ENCODE measurements at regions not wholly inside any gene's neighbourhood (a gene's known extent, or its start where the extent isn't known, plus 50 kb on each side); places are given as distances from the start of the nearest gene placed in this dataset.

DNA sequence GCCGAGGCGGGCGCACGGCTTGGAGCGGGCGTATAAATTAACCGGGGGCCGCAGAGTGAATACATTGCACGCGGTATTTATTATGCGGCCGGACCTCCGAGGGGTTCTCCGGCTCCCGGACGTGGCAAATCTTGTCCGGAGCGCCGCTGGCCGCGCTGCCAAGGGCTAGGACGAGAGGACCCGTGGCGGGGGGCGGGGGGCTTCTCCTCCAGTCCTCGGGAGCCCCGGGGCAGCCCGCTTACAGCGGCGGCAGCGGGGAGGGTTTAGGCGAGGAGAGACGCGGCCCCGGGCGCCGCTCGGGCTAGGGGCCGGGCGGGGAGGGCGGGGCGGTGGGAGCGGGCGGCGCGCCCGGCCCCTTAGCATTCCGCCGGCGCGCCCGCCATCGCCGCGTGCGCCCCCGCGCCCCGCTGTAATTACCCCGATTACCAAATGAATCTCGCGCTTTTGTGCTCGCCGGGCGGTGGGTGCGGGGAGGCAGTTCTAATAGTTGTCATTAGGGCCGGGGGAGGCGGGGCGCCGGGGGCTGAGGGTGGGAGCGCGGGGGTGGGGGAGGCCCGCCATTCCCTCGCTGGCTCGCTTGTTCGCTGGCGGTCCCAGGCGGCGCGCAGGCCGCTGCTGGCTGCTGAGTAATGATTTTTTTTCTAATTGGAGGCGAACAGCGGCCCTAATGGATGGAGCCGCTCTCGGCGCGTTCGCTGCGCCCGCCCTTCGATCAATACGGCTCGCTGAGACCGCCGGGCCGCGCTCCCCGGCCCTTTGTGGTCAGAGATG, 276.6 kb downstream of the BCOR start:
- Histone ChIP-seq H3K9me3 (ENCODE audit: control insufficient read depth, low read length) (no peaks in the 10 kb centered on the region), H3K27ac (ENCODE audit: insufficient read depth, low read length, poor library complexity, severe bottlenecking) (no peak overlapping the region), H3K4me1 (ENCODE audit: control insufficient read depth, insufficient read depth, low read length, poor library complexity, severe bottlenecking) (peaks cover 4% of the 10 kb centered on the region), H3K27me3 (replicated peaks; ENCODE audit: control insufficient read depth, insufficient read depth, low read length, poor library complexity, severe bottlenecking) (no peaks in the 10 kb centered on the region), H3K36me3 (ENCODE audit: control insufficient read depth, insufficient read depth, low read length) (no peaks in the 10 kb centered on the region), H3K4me3 (ENCODE audit: insufficient read depth, low read depth, low read length, poor library complexity, severe bottlenecking) (peak overlapping the region; percentile 17)
- DNase-seq = no peak

DNA sequence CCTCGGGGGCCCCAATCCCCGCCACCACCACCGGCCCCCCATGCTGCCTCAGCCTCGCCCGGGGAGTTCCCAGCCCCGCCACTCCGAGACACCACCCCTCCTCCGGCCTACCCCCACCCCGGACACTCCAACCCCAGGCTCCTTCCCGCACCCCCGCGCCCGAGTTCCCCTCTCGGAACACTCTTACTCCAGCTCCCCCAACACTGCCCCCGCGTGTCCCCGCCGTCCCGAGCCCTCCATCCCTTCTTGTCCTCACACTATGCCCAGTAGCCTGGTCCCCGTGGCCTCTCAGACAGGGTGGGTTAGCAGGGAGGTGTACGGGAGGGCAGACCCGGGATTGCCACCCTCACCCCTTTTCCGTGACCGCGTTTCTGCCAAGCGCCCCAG, 276.1 kb downstream of the BCOR start:
- Histone ChIP-seq H3K27ac (ENCODE audit: insufficient read depth, low read length, poor library complexity, severe bottlenecking) (no peak overlapping the region), H3K4me3 (ENCODE audit: insufficient read depth, low read depth, low read length, poor library complexity, severe bottlenecking) (peak overlapping the region; percentile 17), H3K9me3 (ENCODE audit: control insufficient read depth, low read length) (no peaks in the 10 kb centered on the region), H3K4me1 (ENCODE audit: control insufficient read depth, insufficient read depth, low read length, poor library complexity, severe bottlenecking) (peaks cover 1% of the 10 kb centered on the region), H3K36me3 (ENCODE audit: control insufficient read depth, insufficient read depth, low read length) (no peaks in the 10 kb centered on the region), H3K27me3 (replicated peaks; ENCODE audit: control insufficient read depth, insufficient read depth, low read length, poor library complexity, severe bottlenecking) (no peaks in the 10 kb centered on the region)
- DNase-seq = no peak

DNA sequence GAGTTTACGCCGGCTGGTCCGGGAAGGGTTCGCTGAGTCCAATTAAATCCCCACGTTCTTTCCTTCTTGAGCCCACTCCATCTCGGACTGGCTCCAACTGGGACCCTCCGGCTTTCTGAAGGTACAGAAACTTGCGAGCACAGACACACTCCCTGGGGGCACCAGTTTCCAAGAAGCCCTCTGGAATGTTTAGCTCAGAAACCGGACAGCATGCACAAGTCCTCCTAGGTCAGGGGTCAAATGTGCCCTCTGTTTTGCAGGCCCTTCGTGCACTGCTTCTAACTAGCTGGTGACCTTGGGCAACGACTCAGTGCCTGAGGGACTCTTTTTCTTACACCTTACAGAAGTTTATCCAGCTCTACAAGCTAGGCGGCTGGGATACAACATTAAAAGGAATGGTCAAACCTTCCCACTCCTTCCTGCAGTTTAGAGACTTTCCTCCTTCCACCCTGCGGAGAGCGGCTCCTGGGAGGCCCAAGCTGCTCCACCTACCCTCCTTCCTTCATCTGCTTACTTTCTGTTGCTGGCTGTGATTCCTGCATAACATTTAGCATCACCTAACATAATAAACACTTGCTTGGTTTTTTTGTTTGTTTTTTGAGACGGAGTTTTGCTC, 275.5 kb downstream of the BCOR start:
- no peaks in the 10 kb centered on the region for H3K36me3 ChIP-seq (ENCODE audit: control insufficient read depth, insufficient read depth, low read length)
- H3K4me1 ChIP-seq (ENCODE audit: control insufficient read depth, insufficient read depth, low read length, poor library complexity, severe bottlenecking) = no peaks in the 10 kb centered on the region
- H3K27me3 ChIP-seq (replicated peaks; ENCODE audit: control insufficient read depth, insufficient read depth, low read length, poor library complexity, severe bottlenecking) = no peaks in the 10 kb centered on the region
- no peak for DNase-seq
- no peaks in the 10 kb centered on the region for H3K9me3 ChIP-seq (ENCODE audit: control insufficient read depth, low read length)
- H3K27ac ChIP-seq (ENCODE audit: insufficient read depth, low read length, poor library complexity, severe bottlenecking) = no peak overlapping the region
- H3K4me3 ChIP-seq (ENCODE audit: insufficient read depth, low read depth, low read length, poor library complexity, severe bottlenecking) = no peak overlapping the region

DNA sequence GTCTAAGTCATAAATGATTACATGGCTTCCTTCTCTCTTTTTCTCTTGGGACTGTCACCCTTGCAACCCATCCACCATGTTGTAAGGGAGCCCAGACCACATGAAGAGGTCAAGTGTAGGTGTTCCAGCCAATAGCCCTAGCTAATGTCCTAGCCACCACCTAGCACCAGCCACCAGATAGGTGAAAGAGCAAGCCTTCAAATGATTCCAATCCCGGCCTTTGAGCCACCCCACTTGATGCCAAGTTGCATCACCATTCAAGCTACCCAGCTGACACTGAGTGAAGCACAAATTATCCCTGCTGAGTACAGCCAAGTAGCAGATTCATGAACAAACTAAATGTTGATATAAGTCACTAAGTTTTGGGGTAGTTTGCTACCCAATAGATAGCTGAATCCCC, 274.3 kb downstream of the BCOR start:
- no peaks in the 10 kb centered on the region for H3K9me3 ChIP-seq (ENCODE audit: control insufficient read depth, low read length)
- no peaks in the 10 kb centered on the region for H3K36me3 ChIP-seq (ENCODE audit: control insufficient read depth, insufficient read depth, low read length)
- no peak overlapping the region for H3K27ac ChIP-seq (ENCODE audit: insufficient read depth, low read length, poor library complexity, severe bottlenecking)
- no peaks in the 10 kb centered on the region for H3K4me1 ChIP-seq (ENCODE audit: control insufficient read depth, insufficient read depth, low read length, poor library complexity, severe bottlenecking)
- H3K4me3 ChIP-seq (ENCODE audit: insufficient read depth, low read depth, low read length, poor library complexity, severe bottlenecking) = no peak overlapping the region
- no peak for DNase-seq
- no peaks in the 10 kb centered on the region for H3K27me3 ChIP-seq (replicated peaks; ENCODE audit: control insufficient read depth, insufficient read depth, low read length, poor library complexity, severe bottlenecking)

DNA sequence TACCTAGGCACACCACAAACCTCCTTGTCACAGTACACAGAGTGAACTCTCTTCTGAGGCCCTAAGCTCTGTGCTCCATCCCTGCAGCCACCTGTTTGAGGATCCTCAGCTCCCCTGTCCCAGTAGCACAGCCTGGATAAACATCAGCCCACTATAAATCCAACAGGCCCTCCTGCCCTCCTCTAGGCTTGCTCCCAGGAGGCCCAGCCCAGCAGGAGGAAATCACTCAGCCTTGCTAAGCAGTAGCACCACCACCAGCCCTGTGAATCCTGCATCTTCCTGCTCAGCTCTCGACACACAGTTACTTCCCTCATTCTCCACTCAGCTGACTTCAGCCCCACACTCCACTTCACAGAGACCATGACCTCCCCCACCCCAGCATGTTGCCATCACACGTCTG, 273.9 kb downstream of the BCOR start:
- no peak for DNase-seq
- H3K4me3 ChIP-seq (ENCODE audit: insufficient read depth, low read depth, low read length, poor library complexity, severe bottlenecking) = no peak overlapping the region
- H3K27ac ChIP-seq (ENCODE audit: insufficient read depth, low read length, poor library complexity, severe bottlenecking) = no peak overlapping the region
- H3K9me3 ChIP-seq (ENCODE audit: control insufficient read depth, low read length) = no peaks in the 10 kb centered on the region
- H3K36me3 ChIP-seq (ENCODE audit: control insufficient read depth, insufficient read depth, low read length) = no peaks in the 10 kb centered on the region
- H3K27me3 ChIP-seq (replicated peaks; ENCODE audit: control insufficient read depth, insufficient read depth, low read length, poor library complexity, severe bottlenecking) = no peaks in the 10 kb centered on the region
- H3K4me1 ChIP-seq (ENCODE audit: control insufficient read depth, insufficient read depth, low read length, poor library complexity, severe bottlenecking) = no peaks in the 10 kb centered on the region

DNA sequence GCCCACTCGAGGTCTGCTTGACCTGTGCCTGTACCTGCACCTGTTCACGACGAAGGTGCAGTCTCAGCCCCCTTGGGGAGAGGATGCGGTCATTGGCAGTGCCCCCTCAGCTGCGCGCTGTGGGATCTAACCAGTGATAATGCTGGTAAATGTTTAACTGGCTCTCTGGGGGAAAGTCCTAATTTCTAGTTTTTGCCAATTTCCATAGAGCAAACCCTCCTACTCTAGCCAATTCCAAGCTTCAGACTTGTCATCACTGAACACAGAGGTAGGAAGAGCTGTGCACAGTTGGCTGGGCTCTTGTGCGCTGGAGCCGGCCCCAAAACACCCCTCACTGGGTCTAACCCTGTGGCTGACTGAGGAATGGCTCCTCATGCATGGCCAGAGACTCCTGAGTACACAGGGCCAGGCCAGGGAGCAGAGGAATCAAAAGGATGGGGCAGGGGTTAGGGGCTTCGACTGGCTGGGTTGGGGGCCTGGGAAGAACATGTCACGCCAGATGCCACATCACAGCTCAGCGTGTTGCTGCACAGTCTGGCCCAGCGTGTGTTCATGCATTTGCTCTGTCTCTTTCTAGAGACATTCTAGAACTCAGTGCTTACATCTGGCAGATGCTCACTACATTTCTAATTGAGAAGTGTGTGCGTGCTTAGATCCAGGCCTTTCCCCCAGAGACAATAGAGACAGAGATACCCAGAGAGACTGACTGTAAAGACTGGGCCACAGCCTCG, 270.8 kb downstream of the BCOR start:
- Histone ChIP-seq H3K4me1 (ENCODE audit: control insufficient read depth, insufficient read depth, low read length, poor library complexity, severe bottlenecking) (no peaks in the 10 kb centered on the region), H3K36me3 (ENCODE audit: control insufficient read depth, insufficient read depth, low read length) (no peaks in the 10 kb centered on the region), H3K27me3 (replicated peaks; ENCODE audit: control insufficient read depth, insufficient read depth, low read length, poor library complexity, severe bottlenecking) (no peaks in the 10 kb centered on the region), H3K27ac (ENCODE audit: insufficient read depth, low read length, poor library complexity, severe bottlenecking) (no peak overlapping the region), H3K9me3 (ENCODE audit: control insufficient read depth, low read length) (no peaks in the 10 kb centered on the region), H3K4me3 (ENCODE audit: insufficient read depth, low read depth, low read length, poor library complexity, severe bottlenecking) (no peak overlapping the region)
- no peak for DNase-seq

DNA sequence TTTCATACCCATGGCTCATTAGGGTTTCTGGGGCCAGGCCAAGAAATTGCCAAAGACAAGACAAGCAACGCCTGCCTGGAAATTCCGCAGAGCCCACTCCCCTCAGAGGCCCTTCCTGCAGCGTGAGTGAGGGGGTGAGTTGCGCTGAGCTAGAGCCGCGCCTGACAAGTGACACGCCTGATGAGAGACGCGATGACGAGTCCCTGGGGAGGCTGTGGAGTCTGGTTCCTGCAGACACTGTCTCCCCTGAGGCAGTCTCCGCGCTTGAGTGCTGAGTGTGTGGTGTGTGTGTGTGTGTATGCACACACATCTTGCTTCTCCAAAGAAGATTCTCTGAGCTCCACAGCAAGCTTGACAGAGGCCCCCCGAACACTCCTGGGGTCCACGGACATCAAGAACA, 269.8 kb downstream of the BCOR start:
- DNase-seq = no peak
- Histone ChIP-seq H3K9me3 (ENCODE audit: control insufficient read depth, low read length) (no peaks in the 10 kb centered on the region), H3K27me3 (replicated peaks; ENCODE audit: control insufficient read depth, insufficient read depth, low read length, poor library complexity, severe bottlenecking) (no peaks in the 10 kb centered on the region), H3K36me3 (ENCODE audit: control insufficient read depth, insufficient read depth, low read length) (no peaks in the 10 kb centered on the region), H3K4me3 (ENCODE audit: insufficient read depth, low read depth, low read length, poor library complexity, severe bottlenecking) (no peak overlapping the region), H3K27ac (ENCODE audit: insufficient read depth, low read length, poor library complexity, severe bottlenecking) (no peak overlapping the region), H3K4me1 (ENCODE audit: control insufficient read depth, insufficient read depth, low read length, poor library complexity, severe bottlenecking) (no peaks in the 10 kb centered on the region)

DNA sequence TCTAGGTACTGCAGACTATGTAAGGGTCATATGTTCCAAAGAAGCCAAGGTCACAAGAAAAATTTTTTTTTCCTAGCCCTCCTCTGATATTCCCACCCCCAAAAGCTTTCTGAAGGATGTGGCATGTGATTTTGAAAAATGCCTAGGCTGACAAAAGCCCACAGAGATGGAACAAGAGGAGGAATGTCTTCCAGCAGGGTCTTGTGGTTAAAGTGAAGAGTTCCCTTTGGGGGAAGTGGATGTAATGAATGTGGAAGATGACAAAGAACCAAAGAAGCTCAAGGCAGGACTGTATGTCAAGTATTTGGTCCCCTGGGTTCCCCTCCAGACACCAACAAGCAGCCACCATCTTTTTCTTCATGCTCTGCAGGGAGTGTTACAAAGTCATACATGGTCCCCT, 268.8 kb downstream of the BCOR start:
- H3K9me3 ChIP-seq (ENCODE audit: control insufficient read depth, low read length) = no peaks in the 10 kb centered on the region
- DNase-seq = no peak
- no peaks in the 10 kb centered on the region for H3K27me3 ChIP-seq (replicated peaks; ENCODE audit: control insufficient read depth, insufficient read depth, low read length, poor library complexity, severe bottlenecking)
- H3K4me1 ChIP-seq (ENCODE audit: control insufficient read depth, insufficient read depth, low read length, poor library complexity, severe bottlenecking) = no peaks in the 10 kb centered on the region
- no peak overlapping the region for H3K4me3 ChIP-seq (ENCODE audit: insufficient read depth, low read depth, low read length, poor library complexity, severe bottlenecking)
- H3K27ac ChIP-seq (ENCODE audit: insufficient read depth, low read length, poor library complexity, severe bottlenecking) = no peak overlapping the region
- no peaks in the 10 kb centered on the region for H3K36me3 ChIP-seq (ENCODE audit: control insufficient read depth, insufficient read depth, low read length)

DNA sequence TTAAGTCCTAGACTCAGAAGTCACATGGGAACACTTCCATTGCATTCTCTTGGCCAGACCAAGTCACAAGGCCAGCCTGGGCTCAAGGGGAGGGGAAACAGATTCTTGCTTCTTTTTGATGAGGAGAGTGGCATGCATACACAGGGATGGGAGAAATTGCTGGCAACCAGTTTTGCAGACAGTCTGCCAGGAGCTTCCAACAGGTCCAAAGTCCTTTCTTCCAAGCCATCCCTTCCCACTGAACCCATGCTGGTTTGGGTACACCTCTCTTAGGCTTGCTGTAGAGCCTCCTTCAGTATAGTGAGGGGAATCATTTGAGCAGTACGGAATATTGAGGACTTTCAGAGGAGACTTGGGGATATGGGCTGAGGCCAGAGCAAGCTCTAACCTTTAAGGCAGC, 267.8 kb downstream of the BCOR start:
- no peak for DNase-seq

DNA sequence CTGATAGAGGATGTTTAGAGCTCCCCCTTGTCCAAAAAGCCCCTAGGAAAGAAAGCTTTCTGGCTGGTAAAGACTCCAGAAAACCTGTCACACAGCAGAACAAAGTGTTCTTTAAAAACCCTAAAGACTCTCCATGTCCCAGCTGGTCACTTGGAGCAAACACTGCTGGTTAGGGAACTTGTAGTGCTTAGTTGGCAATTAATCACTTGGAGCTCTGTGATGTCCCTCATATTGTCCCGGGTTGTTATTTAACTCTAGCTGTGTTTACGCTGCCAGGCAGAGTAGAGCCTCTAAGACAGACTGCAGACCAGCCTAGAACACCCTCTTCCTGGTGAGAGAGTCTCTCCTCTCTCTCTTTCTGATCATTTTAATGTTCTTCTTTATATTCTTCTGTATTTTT, 267.3 kb downstream of the BCOR start:
- H3K9me3 ChIP-seq (ENCODE audit: control insufficient read depth, low read length) = no peaks in the 10 kb centered on the region
- no peaks in the 10 kb centered on the region for H3K4me1 ChIP-seq (ENCODE audit: control insufficient read depth, insufficient read depth, low read length, poor library complexity, severe bottlenecking)
- no peak for DNase-seq
- H3K36me3 ChIP-seq (ENCODE audit: control insufficient read depth, insufficient read depth, low read length) = no peaks in the 10 kb centered on the region
- H3K4me3 ChIP-seq (ENCODE audit: insufficient read depth, low read depth, low read length, poor library complexity, severe bottlenecking) = no peak overlapping the region
- no peaks in the 10 kb centered on the region for H3K27me3 ChIP-seq (replicated peaks; ENCODE audit: control insufficient read depth, insufficient read depth, low read length, poor library complexity, severe bottlenecking)
- no peak overlapping the region for H3K27ac ChIP-seq (ENCODE audit: insufficient read depth, low read length, poor library complexity, severe bottlenecking)

More for the DNA sequence above, 267.8 kb downstream of the BCOR start:
- H3K36me3 ChIP-seq (ENCODE audit: control insufficient read depth, insufficient read depth, low read length) = no peaks in the 10 kb centered on the region
- H3K4me3 ChIP-seq (ENCODE audit: insufficient read depth, low read depth, low read length, poor library complexity, severe bottlenecking) = no peak overlapping the region
- no peaks in the 10 kb centered on the region for H3K27me3 ChIP-seq (replicated peaks; ENCODE audit: control insufficient read depth, insufficient read depth, low read length, poor library complexity, severe bottlenecking)
- H3K4me1 ChIP-seq (ENCODE audit: control insufficient read depth, insufficient read depth, low read length, poor library complexity, severe bottlenecking) = no peaks in the 10 kb centered on the region
- no peaks in the 10 kb centered on the region for H3K9me3 ChIP-seq (ENCODE audit: control insufficient read depth, low read length)
- H3K27ac ChIP-seq (ENCODE audit: insufficient read depth, low read length, poor library complexity, severe bottlenecking) = no peak overlapping the region
